Trophoblast cell (in vitro differentiated cells and primary cell): ENCODE measurements at regions not wholly inside any gene's neighbourhood (a gene's known extent, or its start where the extent isn't known, plus 50 kb on each side); places are given as distances from the start of the nearest gene placed in this dataset.
A peak's percentile ranks its signal among the peaks of the same experiment; 100 is the strongest.

Experiments
- DNase-seq, 2 donors: peaks; one replicate each; pipeline ENCODE4 v3.0.0-alpha.2; 2016
- H2AFZ ChIP-seq: 2 replicates; pipeline ENCODE4 v1.6.1; 2013; ENCODE audit warnings: low read length, moderate library complexity, mild to moderate bottlenecking; ENCODE audit not compliant: insufficient read depth, poor library complexity
- H2AK5ac ChIP-seq: 2 replicates; pipeline ENCODE4 v1.6.1; 2013; ENCODE audit warnings: mild to moderate bottlenecking, low read length
- H2BK120ac ChIP-seq: 2 replicates; pipeline ENCODE4 v1.6.1; 2013; ENCODE audit warnings: low read length, mild to moderate bottlenecking, moderate library complexity; ENCODE audit not compliant: insufficient read depth, poor library complexity
- H2BK12ac ChIP-seq: 2 replicates; pipeline ENCODE4 v1.6.1; 2013; ENCODE audit warnings: mild to moderate bottlenecking, low read length, moderate library complexity
- H2BK5ac ChIP-seq: 2 replicates; pipeline ENCODE4 v1.6.1; 2013; ENCODE audit warnings: low read length, low read depth, moderate library complexity, mild to moderate bottlenecking; ENCODE audit not compliant: poor library complexity
- H3K14ac ChIP-seq: 2 replicates; pipeline ENCODE4 v1.6.1; 2013; ENCODE audit warnings: mild to moderate bottlenecking, low read length
- H3K18ac ChIP-seq: 2 replicates; pipeline ENCODE4 v1.6.1; 2013; ENCODE audit warnings: mild to moderate bottlenecking, low read length
- H3K23ac ChIP-seq: 2 replicates; pipeline ENCODE4 v1.6.1; 2013; ENCODE audit warnings: low read length
- H3K27ac ChIP-seq: 2 replicates; pipeline ENCODE4 v1.5.1; 2013; ENCODE audit warnings: low read depth, mild to moderate bottlenecking, inconsistent platforms, low read length, moderate library complexity
- H3K27me3 ChIP-seq: 2 replicates; pipeline ENCODE4 v1.6.1; 2013; ENCODE audit warnings: inconsistent platforms, mild to moderate bottlenecking, low read length, moderate library complexity; ENCODE audit not compliant: insufficient read depth
- H3K36me3 ChIP-seq, 2 experiments: 1 replicate in 1 of 2; 2 replicates in 1 of 2; pipeline ENCODE4 v1.6.1; 2013; ENCODE audit warnings: low read length in 2 of 2, mild to moderate bottlenecking in 2 of 2, moderate library complexity in 1 of 2; ENCODE audit not compliant: insufficient read depth in 2 of 2, control insufficient read depth in 1 of 2
- H3K4ac ChIP-seq: 2 replicates; pipeline ENCODE4 v1.6.1; 2013; ENCODE audit warnings: low read depth, mild to moderate bottlenecking, low read length, moderate library complexity
- H3K4me1 ChIP-seq, 2 experiments: 1 replicate in 1 of 2; 2 replicates in 1 of 2; pipeline ENCODE4 v1.6.1; 2013; ENCODE audit warnings: low read length in 2 of 2, mild to moderate bottlenecking in 2 of 2, moderate library complexity in 1 of 2; ENCODE audit not compliant: insufficient read depth in 2 of 2, control insufficient read depth in 1 of 2
- H3K4me2 ChIP-seq: 2 replicates; pipeline ENCODE4 v1.6.1; 2013; ENCODE audit warnings: inconsistent platforms, mild to moderate bottlenecking, low read length, moderate library complexity
- H3K4me3 ChIP-seq: 2 replicates; pipeline ENCODE4 v1.5.1; 2013; ENCODE audit warnings: mild to moderate bottlenecking, low read depth, low read length, inconsistent platforms
- H3K79me1 ChIP-seq: one replicate; pipeline ENCODE4 v1.6.1; 2013; ENCODE audit warnings: low read length
- H3K79me2 ChIP-seq: 2 replicates; pipeline ENCODE4 v1.6.1; 2013; ENCODE audit warnings: low read length, mild to moderate bottlenecking; ENCODE audit not compliant: control insufficient read depth, insufficient read depth, poor library complexity
- H3K9ac ChIP-seq: 2 replicates; pipeline ENCODE4 v1.6.1; 2013; ENCODE audit warnings: mild to moderate bottlenecking, low read length
- H3K9me3 ChIP-seq: 2 replicates; pipeline ENCODE4 v1.6.1; 2013; ENCODE audit warnings: low read depth, mild to moderate bottlenecking, control low read depth, inconsistent platforms, low read length; ENCODE audit not compliant: insufficient read depth
- H4K12ac ChIP-seq: 2 replicates; pipeline ENCODE4 v1.6.1; 2013; ENCODE audit warnings: low read depth, mild to moderate bottlenecking, low read length, moderate library complexity
- H4K8ac ChIP-seq: 2 replicates; pipeline ENCODE4 v1.6.1; 2013; ENCODE audit warnings: low read depth, mild to moderate bottlenecking, low read length, moderate library complexity
- H4K91ac ChIP-seq: one replicate; pipeline ENCODE4 v1.6.1; 2013; ENCODE audit warnings: low read depth, mild to moderate bottlenecking, low read length, moderate library complexity
- WGBS: extraction: QIAGEN DNeasy Blood & Tissue Kit; methylation state at CpG from one replicate; pipeline ENCODE4 v1.1.7; 2013; ENCODE audit warnings: missing lambda C conversion rate; ENCODE audit not compliant: insufficient read length, insufficient coverage; ENCODE audit errors: extremely low coverage; 5-methylcytosine and 5-hydroxymethylcytosine counted together

- no CpG with 5 or more reads among the region's 6 CpGs for WGBS
Measured at GRCh38 chr2:6526093-6526824, 339.4 kb downstream of the CMPK2 start.

DNA sequence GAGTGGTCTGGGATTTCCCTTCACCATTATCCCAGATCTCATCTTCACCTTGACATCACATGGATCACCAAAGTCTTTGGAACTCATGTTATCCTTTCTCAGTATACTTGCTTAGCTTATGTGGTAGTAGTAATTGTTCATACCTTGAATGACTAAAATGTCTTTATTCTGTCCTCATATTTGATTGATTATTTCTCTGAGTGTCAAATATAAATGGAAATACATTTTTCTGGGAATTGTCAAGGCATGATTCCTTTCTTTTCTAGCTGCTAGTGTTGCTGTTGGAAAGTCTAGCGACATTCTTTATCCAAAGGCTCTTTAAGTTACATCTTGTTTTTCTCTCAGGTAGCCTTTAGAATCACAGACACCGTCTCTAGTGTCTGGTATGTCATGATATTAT, 334.4 kb downstream of the CMPK2 start:
- Histone ChIP-seq H3K27me3 (no peaks in the 10 kb centered on the region), H2AFZ (no peak overlapping the region), H2AK5ac (no peak overlapping the region), H3K9ac (no peak overlapping the region), H3K79me2 (no peaks in the 10 kb centered on the region), H2BK5ac (no peak overlapping the region), H3K4me2 (no peak overlapping the region), H4K8ac (no peak overlapping the region), H3K4me3 (no peak overlapping the region), H3K36me3 (no peaks in the 10 kb centered on the region), H3K79me1 (no peaks in the 10 kb centered on the region), H2BK120ac (no peak overlapping the region), H3K4ac (no peak overlapping the region), H4K12ac (no peak overlapping the region), H3K4me1 (no peaks in the 10 kb centered on the region), H3K14ac (no peak overlapping the region), H3K18ac (no peak overlapping the region), H3K27ac (no peak overlapping the region), H3K23ac (no peak overlapping the region), H2BK12ac (no peak overlapping the region), H4K91ac (no peak overlapping the region), H3K9me3 (no peaks in the 10 kb centered on the region)
- no peak for DNase-seq
- no CpG with 5 or more reads among the region's 2 CpGs for WGBS

More at GRCh38 chr2:6526093-6526824, 339.4 kb downstream of the CMPK2 start:
- no peaks in the 10 kb centered on the region for H3K79me2 ChIP-seq
- H3K4me2 ChIP-seq = no peak overlapping the region
- H3K4ac ChIP-seq = no peak overlapping the region
- no peak overlapping the region for H4K12ac ChIP-seq
- H3K9me3 ChIP-seq = no peaks in the 10 kb centered on the region
- H3K27me3 ChIP-seq = no peaks in the 10 kb centered on the region
- H3K79me1 ChIP-seq = peaks cover 7% of the 10 kb centered on the region
- no peak overlapping the region for H2BK12ac ChIP-seq
- H2AK5ac ChIP-seq = no peak overlapping the region
- no peak overlapping the region for H3K14ac ChIP-seq
- no peak overlapping the region for H3K9ac ChIP-seq
- no peak overlapping the region for H4K8ac ChIP-seq
- no peak overlapping the region for H4K91ac ChIP-seq
- H2BK120ac ChIP-seq = no peak overlapping the region
- no peak overlapping the region for H2AFZ ChIP-seq
- no peak overlapping the region for H2BK5ac ChIP-seq
- no peak overlapping the region for H3K4me3 ChIP-seq
- H3K27ac ChIP-seq = no peak overlapping the region
- DNase-seq = peak in 1 of 2 donors; percentile 56
- H3K4me1 ChIP-seq = peaks cover 6 to 9% of the 10 kb centered on the region in 2 experiments
- no peak overlapping the region for H3K18ac ChIP-seq
- H3K36me3 ChIP-seq = no peaks in the 10 kb centered on the region
- no peak overlapping the region for H3K23ac ChIP-seq

DNA sequence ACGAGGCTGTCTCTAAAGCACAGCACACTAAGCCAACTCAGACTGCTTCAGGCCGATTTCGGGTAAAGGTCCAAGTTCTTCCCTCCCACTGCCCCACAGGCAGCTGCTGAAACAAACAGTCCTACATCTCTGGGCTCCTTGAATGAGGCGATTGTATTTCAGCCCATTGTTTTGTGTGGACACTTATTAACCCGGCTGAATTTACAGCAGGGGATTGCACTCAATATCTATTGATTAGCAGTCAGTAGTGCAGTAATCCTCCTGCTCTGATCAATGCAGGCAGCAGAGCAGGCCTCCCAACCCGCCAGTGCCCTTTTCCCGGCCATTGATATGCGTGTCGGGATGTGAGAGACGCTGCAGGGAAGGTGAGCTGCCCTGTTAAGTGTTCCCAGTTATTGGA, 330.1 kb downstream of the CMPK2 start:
- Histone ChIP-seq H2AFZ (no peak overlapping the region), H3K27ac (no peak overlapping the region), H2AK5ac (no peak overlapping the region), H4K91ac (no peak overlapping the region), H3K4ac (no peak overlapping the region), H3K4me1 (no peaks in the 10 kb centered on the region), H3K18ac (no peak overlapping the region), H2BK5ac (no peak overlapping the region), H3K4me2 (no peak overlapping the region), H3K14ac (no peak overlapping the region), H3K36me3 (no peaks in the 10 kb centered on the region), H3K9ac (no peak overlapping the region), H3K79me1 (no peaks in the 10 kb centered on the region), H3K4me3 (no peak overlapping the region), H3K27me3 (no peaks in the 10 kb centered on the region), H4K8ac (no peak overlapping the region), H3K23ac (no peak overlapping the region), H2BK12ac (no peak overlapping the region), H4K12ac (no peak overlapping the region), H2BK120ac (no peak overlapping the region), H3K9me3 (peaks cover 3% of the 10 kb centered on the region), H3K79me2 (no peaks in the 10 kb centered on the region)
- no CpG with 5 or more reads among the region's 10 CpGs for WGBS
- DNase-seq = no peak

DNA sequence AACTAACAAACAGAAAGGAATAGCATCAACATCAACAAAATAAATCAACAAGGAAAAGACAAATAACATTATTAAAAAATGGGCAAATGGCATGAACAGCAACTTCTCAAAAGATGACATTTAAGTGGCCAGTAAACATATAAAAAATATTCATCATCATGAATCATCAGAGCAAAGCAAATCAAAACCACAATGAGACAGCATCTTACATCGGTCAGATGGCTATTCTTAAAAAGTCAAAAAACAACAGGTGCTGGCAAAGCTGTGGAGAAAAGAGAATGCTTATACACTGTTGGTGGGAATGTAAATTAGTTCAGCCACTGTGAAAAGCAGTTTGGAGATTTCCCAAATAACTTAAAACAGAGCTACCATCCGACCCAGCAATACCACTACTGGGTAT, 327.1 kb downstream of the CMPK2 start:
- H3K79me2 ChIP-seq = no peaks in the 10 kb centered on the region
- WGBS = no CpG with 5 or more reads among the region's 2 CpGs
- H3K79me1 ChIP-seq = no peaks in the 10 kb centered on the region
- H2BK5ac ChIP-seq = no peak overlapping the region
- H3K4ac ChIP-seq = no peak overlapping the region
- no peak overlapping the region for H2AFZ ChIP-seq
- no peak overlapping the region for H2BK120ac ChIP-seq
- H3K18ac ChIP-seq = no peak overlapping the region
- H4K12ac ChIP-seq = no peak overlapping the region
- peaks cover 3% of the 10 kb centered on the region for H3K9me3 ChIP-seq
- H3K23ac ChIP-seq = no peak overlapping the region
- no peak overlapping the region for H2BK12ac ChIP-seq
- no peak overlapping the region for H3K27ac ChIP-seq
- H3K27me3 ChIP-seq = no peaks in the 10 kb centered on the region
- no peak overlapping the region for H3K4me3 ChIP-seq
- H3K14ac ChIP-seq = no peak overlapping the region
- no peak overlapping the region for H3K4me2 ChIP-seq
- no peaks in the 10 kb centered on the region for H3K4me1 ChIP-seq
- H3K9ac ChIP-seq = no peak overlapping the region
- no peak overlapping the region for H4K8ac ChIP-seq
- H2AK5ac ChIP-seq = no peak overlapping the region
- no peak overlapping the region for H4K91ac ChIP-seq
- H3K36me3 ChIP-seq = no peaks in the 10 kb centered on the region
- no peak for DNase-seq
